CD14-positive monocyte (primary cell): ENCODE measurements at regions not wholly inside any gene's neighbourhood (a gene's known extent, or its start where the extent isn't known, plus 50 kb on each side); places are given as distances from the start of the nearest gene placed in this dataset.

Experiments used
- DNase-seq, 3 donors: peaks; one replicate each; pipeline ENCODE4 v3.0.0-alpha.2; 2011 to 2022
- H2AFZ ChIP-seq: 2 replicates; pipeline ENCODE4 v1.6.0; 2012; ENCODE audit warnings: mild to moderate bottlenecking, low read depth, low read length, inconsistent platforms; ENCODE audit not compliant: insufficient read depth, poor library complexity, severe bottlenecking
- H3K27ac ChIP-seq, 2 donors: 1 replicate in 1 of 2; 2 replicates in 1 of 2; pipeline ENCODE4 v1.5.1; 2012 to 2013; ENCODE audit warnings: low read length in 2 of 2, control low read depth in 1 of 2, inconsistent platforms in 1 of 2, low read depth in 1 of 2, mild to moderate bottlenecking in 1 of 2
- H3K27me3 ChIP-seq, 2 donors: one replicate each; pipeline versions ENCODE4 v1.6.0 to v1.6.1; 2011 to 2013; ENCODE audit warnings: low read length in 2 of 2; ENCODE audit not compliant: control insufficient read depth in 2 of 2, insufficient read depth in 2 of 2
- H3K36me3 ChIP-seq, 2 donors: replicated peaks in 1 of 2; 1 replicate in 1 of 2; 2 replicates in 1 of 2; pipeline versions ENCODE4 v1.5.1 to v1.6.1; 2012 to 2013; ENCODE audit warnings: low read length in 2 of 2, control low read depth in 1 of 2, inconsistent platforms in 1 of 2, mild to moderate bottlenecking in 1 of 2; ENCODE audit not compliant: insufficient read depth in 2 of 2, control insufficient read depth in 1 of 2
- H3K4me1 ChIP-seq, 2 donors: 1 replicate in 1 of 2; 2 replicates in 1 of 2; pipeline versions ENCODE4 v1.5.1 to v1.6.1; 2012 to 2013; ENCODE audit warnings: low read length in 2 of 2, control low read depth in 1 of 2, inconsistent platforms in 1 of 2, mild to moderate bottlenecking in 1 of 2, moderate library complexity in 1 of 2; ENCODE audit not compliant: insufficient read depth in 2 of 2, control insufficient read depth in 1 of 2
- H3K4me2 ChIP-seq: replicated peaks from 2 replicates; pipeline ENCODE3; 2012; ENCODE audit warnings: low read length, moderate library complexity, mild to moderate bottlenecking; ENCODE audit not compliant: poor library complexity, severe bottlenecking; ENCODE audit errors: extremely low read depth
- H3K4me3 ChIP-seq, 3 experiments: fragments of 200-600 bp in 1 of 3; sonication (generic) in 1 of 3; replicated peaks in 1 of 3; 1 replicate in 2 of 3; 2 replicates in 1 of 3; pipeline ENCODE4 v1.5.1; 2011 to 2013; ENCODE audit warnings: low read length in 3 of 3, mild to moderate bottlenecking in 3 of 3, control low read depth in 2 of 3, low read depth in 2 of 3, inconsistent platforms in 1 of 3, moderate library complexity in 1 of 3
- H3K79me2 ChIP-seq: 2 replicates; pipeline ENCODE4 v1.6.0; 2012; ENCODE audit warnings: mild to moderate bottlenecking, control low read depth, inconsistent platforms, low read length, moderate library complexity; ENCODE audit not compliant: insufficient read depth
- H3K9ac ChIP-seq: 2 replicates; pipeline ENCODE4 v1.6.0; 2017; ENCODE audit warnings: low read length, mild to moderate bottlenecking; ENCODE audit not compliant: insufficient read depth, poor library complexity, severe bottlenecking
- H3K9me3 ChIP-seq, 2 donors: replicated peaks in 1 of 2; 1 replicate in 1 of 2; 2 replicates in 1 of 2; pipeline versions ENCODE4 v1.5.1 to v1.6.1; 2012 to 2013; ENCODE audit warnings: low read length in 2 of 2, control low read depth in 1 of 2; ENCODE audit not compliant: control insufficient read depth in 1 of 2, insufficient read depth in 1 of 2
- H4K20me1 ChIP-seq: 2 replicates; pipeline ENCODE4 v1.6.0; 2012; ENCODE audit warnings: mild to moderate bottlenecking, low read length, control low read depth, moderate library complexity; ENCODE audit not compliant: insufficient read depth
- H3K27ac Mint-ChIP-seq, 7 donors: one replicate each; pipeline ENCODE4 v1.8.0; 2020; ENCODE audit warnings: mild to moderate bottlenecking in 7 of 7, mixed read lengths in 7 of 7, moderate library complexity in 6 of 7, inconsistent platforms in 2 of 7
- H3K27me3 Mint-ChIP-seq, 3 donors: one replicate each; pipeline ENCODE4 v1.8.0; 2021 to 2022; ENCODE audit warnings: low read depth in 3 of 3, mild to moderate bottlenecking in 3 of 3, mixed read lengths in 3 of 3, moderate library complexity in 3 of 3, inconsistent platforms in 1 of 3
- H3K36me3 Mint-ChIP-seq, 2 donors: one replicate each; pipeline ENCODE4 v1.8.0; 2020; ENCODE audit warnings: mixed read lengths in 2 of 2, inconsistent platforms in 1 of 2, mild to moderate bottlenecking in 1 of 2
- H3K4me1 Mint-ChIP-seq: one replicate; pipeline ENCODE4 v1.8.0; 2020; ENCODE audit warnings: mild to moderate bottlenecking, mixed read lengths
- H3K4me3 Mint-ChIP-seq, 2 donors: one replicate each; pipeline ENCODE4 v1.8.0; 2020; ENCODE audit warnings: mild to moderate bottlenecking in 2 of 2, mixed read lengths in 2 of 2, moderate library complexity in 1 of 2
- H3K9me3 Mint-ChIP-seq, 7 donors: one replicate each; pipeline ENCODE4 v1.8.0; 2020 to 2022; ENCODE audit warnings: mixed read lengths in 7 of 7, mild to moderate bottlenecking in 6 of 7, moderate library complexity in 6 of 7, inconsistent platforms in 2 of 7
- CTCF ChIP-seq: fragments of 200-600 bp; IDR thresholded peaks from one replicate; pipeline ENCODE4 v1.8.0; 2022; ENCODE audit warnings: antibody characterized with exemption, mild to moderate bottlenecking
- WGBS: methylation state at CpG from one replicate; pipeline ENCODE4 v1.1.5; 2013; ENCODE audit warnings: missing lambda C conversion rate; ENCODE audit not compliant: insufficient coverage; 5-methylcytosine and 5-hydroxymethylcytosine counted together
- intact Hi-C, 2 donors: fragments of 100-400 bp; cut with micrococcal nuclease; formaldehyde crosslinking; loops; one replicate each; pipeline versions ENCODE4 v1.15.0 to v1.15.1; 2023

- WGBS, result no CpG with 5 or more reads among the region's 1 CpG
- TF ChIP-seq CTCF, result no peak
- H3K27me3 Mint-ChIP-seq, result peaks cover 0 to 3% (median 0%) of the 10 kb centered on the region in 3 donors
Measured at GRCh38 chr7:81598951-81599350, 170.9 kb downstream of the HGF start.

GRCh38 chr7:81594767-81595166 is 175.1 kb downstream of the HGF start:
- Histone ChIP-seq H4K20me1 (no peaks in the 10 kb centered on the region), H3K27ac (no peak overlapping the region), H3K79me2 (no peaks in the 10 kb centered on the region), H3K36me3 (no peaks in the 10 kb centered on the region), H2AFZ (no peak overlapping the region), H3K9ac (no peak overlapping the region), H3K27me3 (no peaks in the 10 kb centered on the region), H3K4me3 (no peak overlapping the region), H3K9me3 (no peaks in the 10 kb centered on the region), H3K4me2 (no peak overlapping the region), H3K4me1 (no peaks in the 10 kb centered on the region)
- Mint-ChIP-seq H3K27me3 (no peaks in the 10 kb centered on the region), H3K4me3 (no peak overlapping the region), H3K36me3 (no peaks in the 10 kb centered on the region), H3K4me1 (no peaks in the 10 kb centered on the region), H3K27ac (no peak overlapping the region), H3K9me3 (peaks cover 0 to 3% (median 2%) of the 10 kb centered on the region in 7 donors)
- WGBS, result 67% methylated on average over 1 of the region's 1 CpG
- DNase-seq, result no peak
- TF ChIP-seq CTCF, result no peak
- intact Hi-C loops, result no loop called here

More at GRCh38 chr7:81598951-81599350, 170.9 kb downstream of the HGF start:
- intact Hi-C loops, result no loop called here
- H3K27me3 ChIP-seq, result no peaks in the 10 kb centered on the region
- Mint-ChIP-seq H3K9me3 (peaks cover 0 to 3% (median 2%) of the 10 kb centered on the region in 7 donors), H3K4me1 (no peaks in the 10 kb centered on the region), H3K27ac (no peak overlapping the region), H3K4me3 (no peak overlapping the region), H3K36me3 (no peaks in the 10 kb centered on the region)
- H3K4me1 ChIP-seq, result no peaks in the 10 kb centered on the region
- H3K79me2 ChIP-seq, result no peaks in the 10 kb centered on the region
- H3K36me3 ChIP-seq, result no peaks in the 10 kb centered on the region
- no peak overlapping the region for H2AFZ ChIP-seq
- no peak for DNase-seq
- no peak overlapping the region for H3K4me2 ChIP-seq
- H3K9me3 ChIP-seq, result no peaks in the 10 kb centered on the region
- no peaks in the 10 kb centered on the region for H4K20me1 ChIP-seq
- no peak overlapping the region for H3K9ac ChIP-seq
- H3K27ac ChIP-seq, result no peak overlapping the region
- H3K4me3 ChIP-seq, result no peak overlapping the region
